ENCODE measurements at regions not wholly inside any gene's neighbourhood (a gene's known extent, or its start where the extent isn't known, plus 50 kb on each side); places are given as distances from the start of the nearest gene placed in this dataset.

- Histone ChIP-seq H3K36me3 (ENCODE audit: control insufficient read depth in 4 of 4, insufficient read depth in 4 of 4, low read length in 4 of 4) (peaks cover 0 to 1% (median 0%) of the 10 kb centered on the region in 4 donors), H3K27ac (ENCODE audit: low read depth in 1 of 2, low read length in 1 of 2) (no peak overlapping the region), H3K9ac (ENCODE audit: insufficient read depth in 1 of 2, low read length in 2 of 2) (no peak overlapping the region), H3K4me3 (no peak overlapping the region), H3K9me3 (ENCODE audit: control insufficient read depth in 4 of 4, insufficient read depth in 3 of 4, low read length in 3 of 4) (no peaks in the 10 kb centered on the region), H3K27me3 (ENCODE audit: control insufficient read depth in 3 of 3, insufficient read depth in 3 of 3, low read length in 2 of 3) (no peaks in the 10 kb centered on the region), H3K4me1 (ENCODE audit: control insufficient read depth in 5 of 5, insufficient read depth in 5 of 5, low read length in 5 of 5) (peaks cover 0 to 21% (median 0%) of the 10 kb centered on the region in 5 donors)
- 88 to 90% methylated on average over 1 of the region's 1 CpG for WGBS, 2 donors
- TF ChIP-seq CTCF (IDR thresholded peaks at IDR 0.05; ENCODE audit: control extremely low read depth, extremely low read depth), result no peak
- DNase-seq, result peak in 2 of 3 donors; percentile 54 to 55
- no peak for ATAC-seq (ENCODE audit: insufficient read depth, low FRiP score)
These were observed 166.4 kb downstream of the TANC2 start for GRCh38 chr17:63132459-63132911.

GRCh38 chr17:63133491-63133890 lies 167.5 kb downstream of the TANC2 start:
- no peaks in the 10 kb centered on the region for H3K27me3 ChIP-seq (ENCODE audit: control insufficient read depth in 3 of 3, insufficient read depth in 3 of 3, low read length in 2 of 3)
- no peak overlapping the region for H3K4me3 ChIP-seq
- peaks cover 0 to 31% (median 0%) of the 10 kb centered on the region in 5 donors for H3K4me1 ChIP-seq (ENCODE audit: control insufficient read depth in 5 of 5, insufficient read depth in 5 of 5, low read length in 5 of 5)
- no peak overlapping the region for H3K9ac ChIP-seq (ENCODE audit: insufficient read depth in 1 of 2, low read length in 2 of 2)
- no peak overlapping the region for H3K27ac ChIP-seq (ENCODE audit: low read depth in 1 of 2, low read length in 1 of 2)
- DNase-seq (no peak), ATAC-seq (ENCODE audit: insufficient read depth, low FRiP score) (no peak)
- no peak for TF ChIP-seq CTCF (IDR thresholded peaks at IDR 0.05; ENCODE audit: control extremely low read depth, extremely low read depth)
- no peaks in the 10 kb centered on the region for H3K9me3 ChIP-seq (ENCODE audit: control insufficient read depth in 4 of 4, insufficient read depth in 3 of 4, low read length in 3 of 4)
- H3K36me3 ChIP-seq (ENCODE audit: control insufficient read depth in 4 of 4, insufficient read depth in 4 of 4, low read length in 4 of 4), result peaks cover 0 to 1% (median 0%) of the 10 kb centered on the region in 4 donors

- ATAC-seq (ENCODE audit: insufficient read depth, low FRiP score) (no peak), DNase-seq (no peak)
- Histone ChIP-seq H3K27ac (ENCODE audit: low read depth in 1 of 2, low read length in 1 of 2) (no peak overlapping the region), H3K9ac (ENCODE audit: insufficient read depth in 1 of 2, low read length in 2 of 2) (no peak overlapping the region), H3K27me3 (ENCODE audit: control insufficient read depth in 3 of 3, insufficient read depth in 3 of 3, low read length in 2 of 3) (no peaks in the 10 kb centered on the region), H3K9me3 (ENCODE audit: control insufficient read depth in 4 of 4, insufficient read depth in 3 of 4, low read length in 3 of 4) (no peaks in the 10 kb centered on the region), H3K4me1 (ENCODE audit: control insufficient read depth in 5 of 5, insufficient read depth in 5 of 5, low read length in 5 of 5) (peaks cover 0 to 32% (median 2%) of the 10 kb centered on the region in 5 donors), H3K4me3 (no peak overlapping the region), H3K36me3 (ENCODE audit: control insufficient read depth in 4 of 4, insufficient read depth in 4 of 4, low read length in 4 of 4) (peaks cover 0 to 1% (median 0%) of the 10 kb centered on the region in 4 donors)
- no peak for TF ChIP-seq CTCF (IDR thresholded peaks at IDR 0.05; ENCODE audit: control extremely low read depth, extremely low read depth)
- 98 to 99% methylated on average over 5 of the region's 5 CpGs for WGBS, 2 donors
These were observed 168.8 kb downstream of the TANC2 start for GRCh38 chr17:63134867-63135266.
